Jurkat, Clone E6-1 (cell line): ENCODE measurements at regions not wholly inside any gene's neighbourhood (a gene's known extent, or its start where the extent isn't known, plus 50 kb on each side); places are given as distances from the start of the nearest gene placed in this dataset.
"Not testable (repeated sequence)": the region's sequence is repeated elsewhere in the genome, so short reads cannot be mapped to it uniquely, and the experiment has no call there.

ENCODE experiments used
- DNase-seq: peaks from one replicate; pipeline ENCODE4 v3.0.0-alpha.2; 2011; ENCODE audit warnings: low read depth, low spot score
- H3K4me3 ChIP-seq: 2 replicates; pipeline ENCODE4 v1.5.1; 2011; ENCODE audit warnings: mild to moderate bottlenecking, low read length, control low read depth, moderate library complexity

DNA sequence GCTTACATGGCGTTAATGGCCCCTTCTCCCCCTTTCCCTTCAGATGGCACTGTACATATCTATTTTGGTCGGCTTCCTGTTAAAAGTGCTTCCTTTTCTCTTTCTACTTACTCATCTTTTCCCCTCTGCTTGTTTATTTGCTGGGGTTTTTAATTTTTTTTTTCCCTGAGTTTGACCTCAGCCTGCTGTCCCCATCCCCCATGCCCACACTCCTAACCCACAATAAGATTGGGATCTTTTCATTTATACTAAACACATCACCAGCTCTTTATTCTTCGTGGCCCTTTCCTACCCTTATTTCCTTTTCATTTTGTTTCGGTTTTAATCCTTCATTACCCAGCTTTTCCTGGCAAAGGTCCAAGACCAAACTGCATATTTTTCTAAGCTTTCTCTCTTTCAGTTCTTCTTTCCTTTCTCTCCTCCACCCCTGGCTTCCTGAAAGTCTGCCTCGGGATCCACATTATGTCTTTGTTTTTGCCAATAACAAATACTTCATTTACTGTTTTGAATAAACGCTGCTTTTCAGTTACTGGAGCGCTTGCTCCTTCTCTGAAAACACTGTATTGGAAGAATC lies 152.0 kb upstream of the USP9X start:
- H3K4me3 ChIP-seq = 0 out of 2 replicates have a peak overlapping the region, but pooled peaks have one; percentile 2
- DNase-seq = peak; percentile 34

DNA sequence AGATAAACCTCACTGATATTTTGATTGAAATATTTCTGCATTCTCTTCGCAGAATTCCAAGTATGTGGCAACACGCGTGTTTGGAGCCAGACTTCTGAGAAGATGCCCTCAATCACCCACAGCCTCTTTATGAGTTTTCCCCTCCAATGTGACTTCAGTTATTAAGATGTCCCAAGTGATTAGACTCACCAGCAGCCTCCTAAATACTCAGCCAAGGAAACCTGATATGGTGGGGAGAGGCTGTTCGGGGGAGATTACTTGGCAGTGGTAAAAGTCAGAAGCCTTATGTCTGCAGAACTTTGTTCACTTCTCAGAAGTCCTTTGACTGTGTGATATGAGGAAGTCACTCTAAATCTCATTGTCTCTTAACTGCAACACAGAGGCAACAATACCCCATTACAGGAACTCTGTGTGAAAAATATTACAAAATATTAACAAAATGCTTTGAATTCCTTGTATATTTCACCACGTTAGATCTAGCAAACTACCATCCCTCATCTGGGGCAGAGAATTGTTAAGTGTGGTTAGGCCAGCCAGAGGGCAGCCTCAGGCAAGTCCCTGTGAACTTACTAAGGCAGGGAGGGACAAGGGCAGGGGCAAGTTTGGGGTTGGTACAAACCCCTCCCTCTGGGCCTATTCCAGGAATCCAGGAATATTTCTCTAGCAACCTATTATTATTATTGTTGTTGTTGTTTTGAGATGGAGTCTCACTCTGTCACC lies 151.4 kb upstream of the USP9X start:
- no peak overlapping the region for H3K4me3 ChIP-seq
- no peak for DNase-seq

DNA sequence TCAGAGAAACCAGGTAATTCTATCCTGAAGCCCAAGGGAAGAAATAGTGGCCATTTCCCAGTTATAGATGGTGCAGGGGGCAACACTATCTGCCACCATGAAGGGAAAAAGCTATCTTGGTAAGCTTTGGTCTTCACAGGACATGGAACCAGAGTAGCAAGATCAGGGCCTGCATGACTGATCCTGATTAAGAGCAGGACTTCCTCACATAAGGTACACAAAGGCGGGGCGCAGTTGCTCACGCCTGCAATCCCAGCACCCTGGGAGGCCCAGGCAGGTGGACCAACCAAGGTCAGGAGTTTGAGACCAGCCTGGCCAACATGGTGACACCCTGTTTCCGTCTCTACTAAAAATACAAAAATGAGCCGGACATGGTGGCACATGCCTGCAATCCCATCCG lies 148.4 kb upstream of the USP9X start:
- DNase-seq = no peak
- no peak overlapping the region for H3K4me3 ChIP-seq

DNA sequence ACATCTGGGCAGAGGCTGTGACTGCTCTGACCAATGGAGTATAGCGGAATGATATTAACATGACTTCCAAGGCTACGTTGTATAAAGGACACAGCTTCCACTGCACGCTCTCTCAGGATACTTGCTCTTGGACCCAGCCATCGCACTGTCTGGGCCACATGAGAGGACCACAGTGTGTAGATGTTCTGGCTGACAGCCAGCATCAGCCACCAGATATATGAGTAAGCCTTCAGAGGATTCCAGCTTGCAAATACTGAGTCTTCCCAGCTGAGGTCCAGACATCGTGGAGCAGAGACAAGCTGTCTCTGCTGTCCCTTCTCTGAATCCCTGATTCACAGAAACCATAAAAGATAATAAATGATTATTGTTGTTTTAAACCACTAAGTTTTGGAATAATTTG lies 146.8 kb upstream of the USP9X start:
- H3K4me3 ChIP-seq = no peak overlapping the region
- no peak for DNase-seq

DNA sequence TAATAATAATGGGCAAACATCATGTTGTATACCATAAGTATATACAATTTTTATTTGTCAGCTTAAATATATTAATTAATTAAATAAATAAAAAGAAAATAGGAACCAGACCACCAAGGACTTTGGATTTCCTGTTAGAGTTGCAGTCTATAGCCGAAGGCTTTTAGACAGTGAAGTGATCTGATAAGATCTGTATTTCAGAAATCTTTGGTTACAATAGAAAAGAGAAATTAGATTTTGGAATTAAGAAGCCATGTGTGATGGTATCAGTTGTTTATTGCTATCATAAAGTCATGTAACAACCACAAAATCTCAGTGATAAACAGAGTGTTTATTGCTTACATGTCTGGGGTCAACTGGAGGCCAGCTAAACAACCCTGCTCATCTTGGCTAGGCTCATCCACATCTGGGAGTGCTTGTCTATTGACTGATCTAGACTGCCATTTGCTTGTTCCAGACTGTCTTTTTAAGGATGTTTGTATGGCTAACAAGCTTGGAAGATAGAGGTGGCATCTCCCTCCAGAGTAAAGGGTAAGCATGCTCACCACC lies 142.1 kb upstream of the USP9X start:
- DNase-seq = no peak
- H3K4me3 ChIP-seq = no peak overlapping the region

DNA sequence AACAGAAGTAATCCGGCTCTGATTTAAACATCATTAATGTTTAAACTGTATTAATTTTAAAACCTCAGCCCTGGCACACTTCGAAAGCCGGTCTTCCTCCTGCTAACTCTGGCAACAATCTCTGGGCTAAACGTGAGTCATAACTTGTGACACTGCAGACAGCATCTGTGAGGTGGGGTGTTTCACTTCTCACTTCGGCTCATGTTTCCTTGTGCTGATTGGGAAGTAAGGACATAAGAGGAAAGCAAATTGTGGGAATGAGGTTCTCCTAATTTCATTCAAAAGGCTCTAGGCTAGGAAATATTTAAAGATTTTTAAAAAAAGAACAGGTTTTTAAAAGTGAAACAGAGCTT lies 139.9 kb upstream of the USP9X start:
- DNase-seq = no peak
- H3K4me3 ChIP-seq = no peak overlapping the region

DNA sequence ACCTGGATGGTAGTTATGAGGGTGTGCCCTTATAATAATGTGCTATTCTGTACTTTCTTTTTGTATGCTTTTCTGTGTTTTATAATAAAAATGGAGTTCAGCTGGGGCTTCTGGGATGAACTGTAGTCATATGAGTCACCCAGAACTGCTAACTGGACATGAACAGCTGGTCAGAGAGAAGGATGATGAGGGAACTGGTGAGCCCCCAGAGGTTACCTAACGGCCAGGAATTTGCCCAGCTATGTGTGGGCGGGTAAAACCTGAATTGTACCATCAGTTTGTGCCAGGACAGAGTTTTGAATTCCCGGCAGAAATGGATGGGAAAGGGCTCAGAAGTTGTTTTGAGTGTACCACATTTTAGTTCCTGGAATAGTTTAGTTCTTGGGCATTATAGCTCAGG lies 138.0 kb upstream of the USP9X start:
- no peak overlapping the region for H3K4me3 ChIP-seq
- no peak for DNase-seq

DNA sequence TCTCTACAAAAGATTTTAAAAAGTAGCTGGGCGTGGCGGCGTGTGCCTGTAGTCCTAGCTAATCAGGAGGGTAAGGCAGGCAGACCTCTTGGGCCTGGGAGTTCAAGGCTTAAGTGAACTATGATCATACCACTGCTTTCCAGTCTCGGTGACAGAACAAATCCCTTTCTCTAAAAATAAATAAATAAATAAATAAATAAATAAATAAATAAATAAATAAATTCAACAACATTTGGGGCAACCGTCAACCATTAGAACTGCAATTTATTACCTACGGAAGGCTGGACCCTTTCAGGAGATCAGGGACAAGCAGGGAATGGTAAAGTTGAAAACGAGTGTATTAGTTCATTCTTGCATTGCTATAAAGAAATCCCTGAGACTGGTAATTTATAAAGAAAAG lies 136.2 kb upstream of the USP9X start:
- DNase-seq = no peak

DNA sequence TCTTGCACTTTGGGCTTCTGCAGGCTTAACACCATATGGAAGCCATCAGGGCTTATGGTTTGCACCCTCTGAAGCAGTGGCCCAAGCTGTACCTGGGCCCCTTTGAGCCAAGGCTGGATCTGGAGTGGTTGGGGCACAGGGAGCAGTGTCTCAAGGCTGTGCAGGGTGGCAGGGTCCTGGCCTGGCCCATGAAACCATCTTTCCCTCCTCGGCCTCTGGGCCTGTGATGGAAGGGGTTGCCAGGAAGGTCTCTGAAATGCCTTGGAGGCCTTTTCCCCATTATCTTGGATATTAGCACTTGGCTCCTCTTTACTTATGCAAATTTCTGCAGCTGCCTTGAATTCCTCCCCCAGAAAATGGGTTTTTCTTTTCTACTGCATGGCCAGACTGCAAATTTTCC lies 134.7 kb upstream of the USP9X start:
- DNase-seq = no peak
- no peak overlapping the region for H3K4me3 ChIP-seq

More for the DNA sequence above, 136.2 kb upstream of the USP9X start:
- no peak overlapping the region for H3K4me3 ChIP-seq

DNA sequence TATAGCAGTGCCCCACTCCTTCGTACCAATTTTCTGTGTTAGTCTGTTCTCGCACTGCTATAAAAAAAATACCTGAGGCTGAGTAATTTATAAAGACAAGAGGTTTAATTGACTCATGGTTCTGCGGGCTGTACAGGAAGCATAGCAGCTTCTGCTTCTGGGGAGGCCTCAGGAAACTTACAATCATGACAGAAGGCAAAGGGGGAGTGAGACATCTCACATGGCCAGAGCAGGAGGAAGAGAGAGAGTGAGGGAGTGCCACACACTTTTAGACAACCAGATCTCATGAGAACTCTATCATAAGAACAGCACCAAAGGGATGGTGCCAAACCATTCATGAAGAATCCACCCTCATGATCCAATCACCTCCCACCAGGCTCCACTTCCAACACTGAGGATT lies 133.8 kb upstream of the USP9X start:
- not testable (repeated sequence) for DNase-seq, H3K4me3 ChIP-seq

DNA sequence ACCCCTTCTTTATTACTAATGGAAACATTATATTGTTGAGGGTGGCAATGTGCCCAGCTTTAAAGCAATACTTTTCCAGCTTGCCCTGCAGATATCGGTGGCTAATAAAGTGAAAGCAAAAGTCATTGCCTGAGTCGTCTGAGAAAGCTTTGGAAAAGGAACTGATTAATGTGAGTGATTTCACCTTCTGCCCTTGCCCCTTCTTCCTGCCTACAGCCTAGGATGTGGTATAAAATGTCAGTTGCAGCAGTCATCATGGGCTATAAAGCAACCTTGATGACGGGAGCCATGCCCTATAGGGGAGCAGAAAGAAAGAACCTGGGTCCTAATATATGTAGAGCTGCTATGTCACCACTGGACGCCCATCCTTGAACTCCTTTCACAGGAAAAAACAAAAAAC lies 132.4 kb upstream of the USP9X start:
- DNase-seq = peak; percentile 39
- H3K4me3 ChIP-seq = no peak overlapping the region

DNA sequence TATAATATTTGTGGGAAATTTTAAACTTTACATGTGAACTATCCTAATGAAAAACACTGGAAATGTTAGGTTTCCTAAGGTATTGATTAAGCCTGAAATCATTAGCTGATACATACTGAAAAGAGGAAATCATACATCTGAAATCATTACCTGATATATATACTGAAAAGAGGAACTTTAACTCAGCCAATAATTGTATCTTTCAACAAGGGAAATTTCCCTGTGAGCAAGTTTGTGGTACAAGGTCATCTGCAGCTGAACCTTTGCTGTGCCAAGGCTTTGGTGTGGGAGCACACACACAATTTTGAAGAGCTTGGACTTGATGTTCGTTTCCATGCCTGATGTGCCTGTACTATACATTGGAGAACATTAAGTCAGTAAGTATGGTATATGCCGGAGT lies 131.9 kb upstream of the USP9X start:
- H3K4me3 ChIP-seq = no peak overlapping the region
- no peak for DNase-seq

DNA sequence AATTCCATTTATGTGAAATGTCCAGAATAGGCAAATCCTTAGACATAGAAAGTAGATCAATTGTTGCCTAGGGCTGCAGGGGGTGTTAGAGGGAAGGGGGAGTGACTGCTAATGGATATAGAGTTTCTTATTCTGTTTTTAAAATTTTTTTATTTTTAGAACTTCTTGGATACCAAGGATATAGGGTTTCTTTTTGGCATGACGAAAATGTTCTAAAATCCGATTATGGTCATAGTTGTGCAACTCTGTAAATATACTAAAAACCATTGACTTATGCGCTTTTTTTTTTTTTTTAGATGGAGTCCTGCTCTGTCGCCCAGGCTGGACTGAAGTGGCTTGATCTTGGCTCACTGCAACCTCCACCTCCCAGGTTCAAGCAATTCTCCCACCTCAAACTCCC lies 125.2 kb upstream of the USP9X start:
- no peak overlapping the region for H3K4me3 ChIP-seq
- DNase-seq = no peak

DNA sequence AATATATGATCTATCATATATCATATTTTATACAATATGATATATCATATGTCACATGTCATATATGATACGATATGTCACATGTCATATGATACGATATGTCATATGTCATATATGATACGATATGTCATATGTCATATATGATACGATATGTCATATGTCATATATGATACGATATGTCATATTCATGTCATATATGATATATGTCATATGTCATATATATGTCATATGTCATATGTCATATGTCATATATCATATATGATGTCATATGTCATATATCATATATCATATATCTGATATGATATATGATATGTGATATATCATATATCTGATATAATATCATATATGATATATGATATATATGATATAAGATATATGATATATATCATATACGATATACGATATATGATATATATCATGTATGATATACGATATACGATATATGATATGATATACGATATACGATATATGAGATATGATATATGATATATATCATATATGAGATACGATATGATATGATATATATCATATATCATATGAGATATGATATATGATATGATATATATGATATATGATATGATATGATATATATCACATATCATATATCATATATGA lies 122.3 kb upstream of the USP9X start:
- no peak overlapping the region for H3K4me3 ChIP-seq
- DNase-seq = no peak

DNA sequence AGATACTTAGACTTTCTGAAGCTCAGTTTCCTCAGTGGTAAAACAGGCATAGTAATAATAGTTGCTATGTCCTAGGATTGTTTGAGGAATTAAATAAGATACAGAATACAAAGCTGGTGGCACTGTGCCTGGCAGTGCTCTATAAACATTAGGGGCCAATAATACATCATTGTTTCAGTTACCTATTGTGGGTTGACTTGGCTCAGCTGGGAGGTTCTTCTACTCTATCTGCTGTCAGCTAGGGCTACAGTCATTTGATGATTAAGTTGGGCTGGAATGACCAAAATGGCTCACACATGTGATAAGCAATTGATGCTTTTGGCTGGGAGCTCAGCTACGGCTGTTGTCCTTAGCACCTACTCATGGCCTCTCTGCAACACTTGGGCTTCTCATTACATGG lies 121.2 kb upstream of the USP9X start:
- DNase-seq = no peak

DNA sequence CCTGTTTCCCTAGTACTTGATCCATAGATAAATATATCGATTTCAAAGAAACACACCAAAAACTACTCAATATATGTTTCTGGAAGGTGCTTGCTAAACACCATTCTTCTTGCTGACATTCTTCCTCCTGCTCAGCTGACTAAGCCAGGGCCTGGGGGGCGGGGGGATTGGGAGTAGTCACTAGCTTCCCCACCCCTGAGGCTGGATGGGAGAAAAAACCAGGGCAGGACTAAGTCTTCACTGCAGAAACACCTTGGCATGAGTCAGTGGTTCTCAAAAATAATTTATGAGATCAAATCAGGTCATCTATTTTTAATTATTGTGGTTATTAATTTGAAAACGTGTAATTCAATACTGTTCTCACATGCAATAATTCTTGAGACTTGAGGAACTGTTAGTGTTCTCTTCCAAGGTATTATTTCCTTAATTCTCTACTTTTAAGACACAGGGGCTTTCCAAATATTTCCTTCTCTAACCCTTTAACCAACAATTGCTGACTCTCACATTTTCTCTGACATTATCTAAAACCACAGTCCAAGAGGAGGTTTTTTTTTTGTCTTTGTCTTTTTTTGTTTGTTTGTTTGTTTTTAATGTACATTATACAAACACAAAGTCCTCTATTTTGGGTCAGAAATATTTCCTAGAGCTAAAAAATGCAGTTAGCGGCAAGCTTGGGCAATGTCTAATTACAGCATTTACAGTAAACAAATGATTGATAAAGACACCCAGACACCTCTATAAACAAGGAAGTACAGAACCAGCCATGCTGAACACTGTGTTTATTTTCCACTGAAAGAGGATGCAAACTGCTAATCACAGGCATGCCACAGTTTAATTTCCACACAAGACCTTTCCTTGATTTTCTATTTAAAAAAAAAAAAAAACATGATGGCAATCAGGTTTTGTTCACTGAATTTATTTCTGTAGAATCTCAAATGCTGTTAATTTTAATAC lies 120.3 kb upstream of the USP9X start:
- H3K4me3 ChIP-seq = no peak overlapping the region
- no peak for DNase-seq

More for the DNA sequence above, 121.2 kb upstream of the USP9X start:
- H3K4me3 ChIP-seq = no peak overlapping the region

DNA sequence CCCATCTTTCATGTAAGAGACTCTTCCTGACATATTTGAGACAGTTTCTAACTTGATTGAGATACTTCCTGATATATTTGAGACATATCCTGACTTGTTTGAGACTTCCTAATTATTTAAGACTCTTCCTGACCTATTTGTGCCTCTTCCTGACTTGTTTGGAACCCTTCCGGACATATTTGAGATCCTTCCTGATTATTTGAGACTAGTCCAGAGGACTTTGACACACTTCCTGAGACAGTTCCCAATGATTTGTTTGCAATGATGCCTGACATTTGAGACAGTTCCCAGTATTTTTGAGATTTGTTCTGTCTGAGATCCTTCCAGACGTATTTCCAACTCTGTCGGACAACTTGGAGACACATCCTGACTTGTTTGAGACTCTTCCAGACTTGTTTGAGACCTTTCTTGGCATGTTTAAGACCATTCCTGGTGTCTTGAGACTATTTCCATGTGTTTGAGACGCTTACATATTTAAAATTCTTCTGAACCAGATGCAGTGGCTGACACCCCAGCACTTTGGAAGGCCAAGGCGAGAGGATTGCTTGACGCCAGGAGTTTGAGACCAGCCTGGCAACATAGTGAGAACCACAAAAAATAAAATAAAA lies 118.9 kb upstream of the USP9X start:
- H3K4me3 ChIP-seq = no peak overlapping the region
- no peak for DNase-seq

DNA sequence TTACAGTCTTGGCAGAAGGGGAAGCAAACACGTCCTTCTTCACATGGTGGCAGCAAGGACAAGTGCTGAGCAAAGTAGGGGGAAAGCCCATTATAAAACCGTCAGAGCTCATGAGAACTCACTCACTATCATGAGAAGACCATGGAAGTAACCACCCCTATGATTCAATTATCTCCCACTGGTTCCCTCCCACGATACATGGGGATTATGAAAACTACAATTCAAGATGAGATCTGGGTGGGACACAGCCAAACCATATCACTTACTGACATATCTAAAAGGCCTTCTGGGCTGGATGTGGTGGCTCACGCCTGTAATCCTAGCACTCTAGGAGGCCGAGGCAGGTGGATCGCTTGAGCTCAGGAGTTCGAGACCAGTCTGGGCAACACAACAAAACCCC lies 117.1 kb upstream of the USP9X start:
- no peak for DNase-seq
- no peak overlapping the region for H3K4me3 ChIP-seq

DNA sequence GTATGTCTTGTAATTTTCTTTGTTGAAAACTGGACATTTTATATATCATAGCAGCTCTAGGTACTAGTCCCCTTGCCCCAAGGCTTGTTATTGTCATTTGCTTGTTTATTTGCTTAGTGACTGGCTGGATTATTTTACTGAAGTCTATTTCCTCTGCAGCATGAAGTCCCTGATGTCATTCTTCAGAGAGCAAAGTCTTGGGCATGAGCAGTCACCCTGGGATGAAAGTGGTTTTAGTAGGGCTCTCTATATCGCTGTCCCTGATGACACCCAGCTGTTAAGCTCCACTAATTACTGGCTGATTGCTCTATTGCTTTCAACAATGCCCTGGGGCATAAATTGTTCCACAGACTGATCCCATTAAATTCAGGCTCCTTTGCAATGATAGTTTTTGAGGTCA lies 113.5 kb upstream of the USP9X start:
- no peak overlapping the region for H3K4me3 ChIP-seq
- no peak for DNase-seq
